HCT116 (cell line): ENCODE measurements at regions not wholly inside any gene's neighbourhood (a gene's known extent, or its start where the extent isn't known, plus 50 kb on each side); places are given as distances from the start of the nearest gene placed in this dataset.

Source experiments
- ATAC-seq: fragments of 200-7000 bp; cut with Tn5 transposase; 2 replicates; pipeline ENCODE4 v1.9.1; 2020; ENCODE audit warnings: mild to moderate bottlenecking, moderate library complexity
- BruUV-seq: library from RNA; stranded (reverse); fragments of 400-500 nt; replicated peaks from 2 replicates; lab custom pipeline; 2021; lab: Mats Ljungman, UMichigan
- CTCF ChIA-PET: fragments of 300-600 bp; sonication (Branson Sonifier 250); formaldehyde crosslinking; loops from one replicate; lab custom pipeline; 2021; ENCODE audit warnings: antibody characterized with exemption; lab: Charles Lee
- POLR2A ChIA-PET: fragments of 300-600, 350-600 bp; sonication (Branson Sonifier 250); formaldehyde crosslinking; loops from one replicate; lab custom pipeline; 2021; ENCODE audit warnings: antibody characterized with exemption; lab: Charles Lee
- RAD21 ChIA-PET, 2 experiments: fragments of 300-600 bp; sonication (Branson Sonifier 250); formaldehyde crosslinking; loops; one replicate each; lab custom pipeline; 2023; ENCODE audit warnings: low total read pairs in 2 of 2; ENCODE audit not compliant: uncharacterized antibody in 2 of 2, unreplicated experiment in 2 of 2, low non-redundant PET in 1 of 2; lab: Charles Lee
- DNase-seq: peaks from one replicate; pipeline ENCODE4 v3.0.0-alpha.2; 2010; ENCODE audit warnings: low read depth, low spot score
- H2AFZ ChIP-seq: fragments of 200-600 bp; shearing (Covaris generic), sonication (generic); 2 replicates; pipeline ENCODE4 v1.6.1; 2017; ENCODE audit warnings: low read depth, mixed run types, mixed read lengths, antibody characterized with exemption, low read length; ENCODE audit not compliant: poor library complexity, severe bottlenecking
- H3K27ac ChIP-seq: 2 replicates; pipeline ENCODE4 v1.5.1; 2012; ENCODE audit warnings: low read depth, low read length
- H3K27me3 ChIP-seq: fragments of 200-600 bp; sonication (generic); 2 replicates; pipeline ENCODE4 v1.6.1; 2016; ENCODE audit warnings: mixed run types, low read length, mixed read lengths; ENCODE audit not compliant: insufficient read depth
- H3K36me3 ChIP-seq, 2 experiments: fragments of 200-500 bp in 1 of 2; fragments of 200-600 bp in 1 of 2; sonication (Bioruptor generic) in 1 of 2; sonication (generic) in 1 of 2; 2 replicates each; pipeline versions ENCODE4 v1.5.1 to v1.6.1; 2014 to 2016; ENCODE audit warnings: low read length in 2 of 2, inconsistent platforms in 1 of 2, mixed read lengths in 1 of 2, mixed run types in 1 of 2; ENCODE audit not compliant: insufficient read depth in 2 of 2, control insufficient read depth in 1 of 2
- H3K4me1 ChIP-seq, 2 experiments: fragments of 200-600 bp in 1 of 2; sonication (generic) in 1 of 2; 2 replicates each; pipeline versions ENCODE4 v1.5.1 to v1.6.1; 2012 to 2017; ENCODE audit warnings: low read length in 2 of 2, inconsistent platforms in 1 of 2, mild to moderate bottlenecking in 1 of 2, mixed read lengths in 1 of 2, mixed run types in 1 of 2, moderate library complexity in 1 of 2; ENCODE audit not compliant: insufficient read depth in 2 of 2, control insufficient read depth in 1 of 2
- H3K4me2 ChIP-seq: fragments of 200-600 bp; sonication (generic); 2 replicates; pipeline ENCODE4 v1.6.1; 2017; ENCODE audit warnings: mixed run types, low read length, mixed read lengths
- H3K4me3 ChIP-seq, 2 experiments: fragments of 200-600 bp in 1 of 2; sonication (generic) in 1 of 2; replicated peaks in 1 of 2; 2 replicates each; pipeline ENCODE4 v1.5.1; 2011 to 2016; ENCODE audit warnings: low read length in 2 of 2, control low read depth in 1 of 2, low read depth in 1 of 2, mild to moderate bottlenecking in 1 of 2, mixed read lengths in 1 of 2, mixed run types in 1 of 2
- H3K79me2 ChIP-seq: fragments of 200-600 bp; sonication (generic); 2 replicates; pipeline ENCODE4 v1.6.1; 2017; ENCODE audit warnings: mild to moderate bottlenecking, mixed run types, low read length, moderate library complexity, mixed read lengths; ENCODE audit not compliant: insufficient read depth
- H3K9ac ChIP-seq: fragments of 200-600 bp; sonication (generic); 2 replicates; pipeline ENCODE4 v1.6.1; 2016; ENCODE audit warnings: low read length, mixed read lengths
- H3K9me2 ChIP-seq: fragments of 200-600 bp; sonication (generic), shearing (Covaris generic); 2 replicates; pipeline ENCODE4 v1.6.1; 2017; ENCODE audit warnings: mixed run types, mild to moderate bottlenecking, moderate library complexity; ENCODE audit not compliant: insufficient read depth
- H3K9me3 ChIP-seq, 2 experiments: fragments of 200-500 bp in 1 of 2; fragments of 200-600 bp in 1 of 2; sonication (Bioruptor generic) in 1 of 2; sonication (generic) in 1 of 2; 2 replicates each; pipeline ENCODE4 v1.6.1; 2014 to 2017; ENCODE audit warnings: low read length in 2 of 2, mixed read lengths in 2 of 2, inconsistent platforms in 1 of 2, low read depth in 1 of 2, mild to moderate bottlenecking in 1 of 2, mixed run types in 1 of 2, moderate library complexity in 1 of 2; ENCODE audit not compliant: control insufficient read depth in 1 of 2, insufficient read depth in 1 of 2
- H4K20me1 ChIP-seq: fragments of 200-600 bp; sonication (generic), shearing (Covaris generic); 2 replicates; pipeline ENCODE4 v1.6.1; 2017; ENCODE audit warnings: mixed run types, mild to moderate bottlenecking, moderate library complexity; ENCODE audit not compliant: insufficient read depth
- CEBPB ChIP-seq: IDR thresholded peaks from 2 replicates; pipeline ENCODE4 v1.6.1; 2012; ENCODE audit warnings: low read depth
- ELF1 ChIP-seq: IDR thresholded peaks from 2 replicates; pipeline ENCODE4 v1.6.1; 2012; ENCODE audit warnings: low read depth, borderline replicate concordance
- EZH2 ChIP-seq: fragments of 200-600 bp; sonication (generic); IDR thresholded peaks from 2 replicates; pipeline ENCODE4 v1.6.1; 2017; ENCODE audit warnings: antibody characterized with exemption, mixed run types
- EZH2phosphoT487 ChIP-seq: fragments of 200-600 bp; IDR thresholded peaks from 2 replicates; pipeline ENCODE4 v1.6.1; 2018; ENCODE audit warnings: antibody characterized with exemption, borderline replicate concordance
- MAX ChIP-seq: IDR thresholded peaks from 2 replicates; pipeline ENCODE4 v1.6.1; 2012
- REST ChIP-seq: IDR thresholded peaks from 2 replicates; pipeline ENCODE4 v1.6.1; 2012; ENCODE audit warnings: low read depth
- SRF ChIP-seq: IDR thresholded peaks from 2 replicates; pipeline ENCODE4 v1.6.1; 2012; ENCODE audit warnings: low read depth
- YY1 ChIP-seq: IDR thresholded peaks from 2 replicates; pipeline ENCODE4 v1.6.1; 2011; ENCODE audit warnings: low read length, low read depth, moderate library complexity, mild to moderate bottlenecking; ENCODE audit not compliant: insufficient replicate concordance; ENCODE audit errors: extremely low read depth
- ZBTB33 ChIP-seq: IDR thresholded peaks from 2 replicates; pipeline ENCODE4 v1.6.1; 2011; ENCODE audit warnings: mild to moderate bottlenecking, low read length, moderate library complexity; ENCODE audit not compliant: insufficient replicate concordance; ENCODE audit errors: extremely low read depth
- ZFX ChIP-seq: fragments of 450-650 bp; IDR thresholded peaks from 2 replicates; pipeline ENCODE4 v1.6.1; 2017
- intact Hi-C: fragments of 100-400 bp; cut with micrococcal nuclease; formaldehyde crosslinking; loops from 2 replicates; pipeline ENCODE4 v1.10.0; 2022

GRCh38 chr4:106695501-106696262, 327.1 kb upstream of the GIMD1 start:
- Histone ChIP-seq H2AFZ (no peak overlapping the region), H3K4me1 (no peaks in the 10 kb centered on the region), H3K4me2 (no peak overlapping the region), H3K27ac (no peak overlapping the region), H3K9me3 (no peaks in the 10 kb centered on the region), H3K4me3 (no peak overlapping the region), H4K20me1 (no peaks in the 10 kb centered on the region), H3K79me2 (no peaks in the 10 kb centered on the region), H3K9ac (no peak overlapping the region), H3K36me3 (no peaks in the 10 kb centered on the region), H3K9me2 (no peaks in the 10 kb centered on the region), H3K27me3 (no peaks in the 10 kb centered on the region)
- intact Hi-C loops = no loop called here
- POLR2A ChIA-PET = no interaction called here
- DNase-seq (no peak), ATAC-seq (no peak)
- CTCF ChIA-PET = no interaction called here
- RAD21 ChIA-PET = no interaction called here
- no peak for TF ChIP-seq ZBTB33
- TF ChIP-seq CEBPB = no peak
- BruUV-seq = no TSS peak

- ChIA-PET RAD21 (no interaction called here), POLR2A (no interaction called here)
- H3K36me3 ChIP-seq = no peaks in the 10 kb centered on the region
- no peaks in the 10 kb centered on the region for H3K27me3 ChIP-seq
- H3K9ac ChIP-seq = no peak overlapping the region
- ATAC-seq = no peak
- no peak overlapping the region for H3K4me2 ChIP-seq
- no TSS peak for BruUV-seq
- no peak overlapping the region for H3K27ac ChIP-seq
- H4K20me1 ChIP-seq = no peaks in the 10 kb centered on the region
- intact Hi-C loops = loop anchor here (5.0 kb wide), 2 partner anchors 203 to 823 kb away; no protein-coding TSS in a partner anchor
- TF ChIP-seq ZFX (no peak), SRF (no peak), EZH2phosphoT487 (no peak), ELF1 (no peak), ZBTB33 (no peak), REST (no peak), EZH2 (no peak), MAX (no peak), YY1 (no peak)
- TF ChIP-seq, all 23 proteins: peak for 0
- H3K4me3 ChIP-seq = no peak overlapping the region
- DNase-seq = no peak
- H2AFZ ChIP-seq = no peak overlapping the region
- H3K9me2 ChIP-seq = no peaks in the 10 kb centered on the region
- H3K9me3 ChIP-seq = no peaks in the 10 kb centered on the region
- H3K79me2 ChIP-seq = no peaks in the 10 kb centered on the region
- CTCF ChIA-PET = no interaction called here
- no peaks in the 10 kb centered on the region for H3K4me1 ChIP-seq
These were observed 325.7 kb upstream of the GIMD1 start for GRCh38 chr4:106694232-106694631.
